WTC11 (cell line): ENCODE measurements at regions not wholly inside any gene's neighbourhood (a gene's known extent, or its start where the extent isn't known, plus 50 kb on each side); places are given as distances from the start of the nearest gene placed in this dataset.
A peak's percentile ranks its signal among the peaks of the same experiment; 100 is the strongest.

Experiments
- ATAC-seq: fragments of 200-7000 bp; cut with Tn5 transposase; 2 replicates; pipeline ENCODE4 v1.10.0; 2021; ENCODE audit warnings: mild to moderate bottlenecking, moderate library complexity
- CTCF ChIA-PET: fragments of 300-600 bp; sonication (Branson Sonifier 250); formaldehyde crosslinking; loops from one replicate; lab custom pipeline; 2021; ENCODE audit warnings: antibody characterized with exemption; lab: Charles Lee
- POLR2A ChIA-PET: fragments of 350-600 bp; sonication (Branson Sonifier 250); formaldehyde crosslinking; loops from one replicate; lab custom pipeline; 2021; ENCODE audit warnings: antibody characterized with exemption; lab: Charles Lee
- DNase-seq: peaks from one replicate; pipeline ENCODE4 v3.0.0; 2021; ENCODE audit warnings: low spot score
- H3K27ac Mint-ChIP-seq: 2 replicates; pipeline ENCODE4 v1.8.0; 2021; ENCODE audit warnings: mixed read lengths
- H3K27me3 Mint-ChIP-seq: 2 replicates; pipeline ENCODE4 v1.8.0; 2021; ENCODE audit warnings: low read depth, mild to moderate bottlenecking, moderate library complexity, mixed read lengths
- H3K36me3 Mint-ChIP-seq: 2 replicates; pipeline ENCODE4 v1.8.0; 2021; ENCODE audit warnings: mixed read lengths
- H3K4me1 Mint-ChIP-seq: 2 replicates; pipeline ENCODE4 v1.8.0; 2022; ENCODE audit warnings: mixed read lengths
- H3K4me3 Mint-ChIP-seq: 2 replicates; pipeline ENCODE4 v1.8.0; 2021; ENCODE audit warnings: mild to moderate bottlenecking, moderate library complexity, mixed read lengths
- H3K9me3 Mint-ChIP-seq: 2 replicates; pipeline ENCODE4 v1.8.0; 2021; ENCODE audit warnings: mixed read lengths
- ATF1 ChIP-seq: sonication (generic); formaldehyde crosslinking; IDR thresholded peaks from 2 replicates; pipeline ENCODE4 v1.8.1; 2023; ENCODE audit warnings: mild to moderate bottlenecking, moderate library complexity, missing genetic modification reagents
- ESRRA ChIP-seq: sonication (generic); formaldehyde crosslinking; IDR thresholded peaks from 2 replicates; pipeline ENCODE4 v1.8.1; 2022; ENCODE audit warnings: mild to moderate bottlenecking, missing genetic modification reagents, borderline replicate concordance
- FOXJ3 ChIP-seq: sonication (generic); formaldehyde crosslinking; IDR thresholded peaks from 2 replicates; pipeline ENCODE4 v1.9.0; 2021; ENCODE audit warnings: missing genetic modification reagents, mild to moderate bottlenecking, borderline replicate concordance
- KAT7 ChIP-seq: sonication (generic); formaldehyde crosslinking; IDR thresholded peaks from 2 replicates; pipeline ENCODE4 v1.8.1; 2023; ENCODE audit warnings: missing genetic modification reagents, mild to moderate bottlenecking, borderline replicate concordance
- MYBL2 ChIP-seq: sonication (generic); formaldehyde crosslinking; IDR thresholded peaks from 2 replicates; pipeline ENCODE4 v1.8.1; 2023; ENCODE audit warnings: mild to moderate bottlenecking, moderate library complexity, missing genetic modification reagents
- NFE2L1 ChIP-seq: sonication (generic); formaldehyde crosslinking; IDR thresholded peaks from 2 replicates; pipeline ENCODE4 v1.8.1; 2023; ENCODE audit warnings: missing genetic modification reagents
- RORB ChIP-seq: fragments of 250-450 bp; sonication (Bioruptor Pico); IDR thresholded peaks from 2 replicates; pipeline ENCODE4 v1.9.0; 2021; ENCODE audit warnings: mild to moderate bottlenecking
- TP53 ChIP-seq: sonication (generic); formaldehyde crosslinking; IDR thresholded peaks from 2 replicates; pipeline ENCODE4 v1.8.1; 2023; ENCODE audit warnings: mild to moderate bottlenecking, missing genetic modification reagents
- ZBTB21 ChIP-seq: sonication (generic); formaldehyde crosslinking; IDR thresholded peaks from 2 replicates; pipeline ENCODE4 v1.8.1; 2023; ENCODE audit warnings: mild to moderate bottlenecking, missing genetic modification reagents, borderline replicate concordance
- ZNF263 ChIP-seq: sonication (generic); formaldehyde crosslinking; IDR thresholded peaks from 2 replicates; pipeline ENCODE4 v1.8.1; 2022; ENCODE audit warnings: low read depth, mild to moderate bottlenecking, moderate library complexity, missing genetic modification reagents
- ZNF317 ChIP-seq: sonication (generic); formaldehyde crosslinking; IDR thresholded peaks from 2 replicates; pipeline ENCODE4 v1.8.1; 2023; ENCODE audit warnings: low read depth, mild to moderate bottlenecking, moderate library complexity, missing genetic modification reagents, borderline replicate concordance
- ZNF416 ChIP-seq: fragments of 250-450 bp; sonication (Bioruptor Pico); IDR thresholded peaks from 2 replicates; pipeline ENCODE4 v1.9.0; 2021; ENCODE audit warnings: mild to moderate bottlenecking, inconsistent platforms
- ZNF671 ChIP-seq: fragments of 250-450 bp; sonication (Bioruptor Pico); IDR thresholded peaks from 2 replicates; pipeline ENCODE4 v1.8.0; 2021; ENCODE audit warnings: mild to moderate bottlenecking
- TF ChIP-seq, protein P1 (sequence below): sonication (generic); formaldehyde crosslinking; IDR thresholded peaks from 2 replicates; pipeline ENCODE4 v1.8.0; 2023; ENCODE audit warnings: missing genetic modification reagents, mild to moderate bottlenecking, borderline replicate concordance
- TF ChIP-seq, protein P2 (sequence below): sonication (generic); formaldehyde crosslinking; IDR thresholded peaks from 2 replicates; pipeline ENCODE4 v1.8.1; 2023; ENCODE audit warnings: mild to moderate bottlenecking, missing genetic modification reagents
- TF ChIP-seq, protein P3 (sequence below): sonication (generic); formaldehyde crosslinking; IDR thresholded peaks from 2 replicates; pipeline ENCODE4 v1.8.1; 2023; ENCODE audit warnings: mild to moderate bottlenecking, moderate library complexity, missing genetic modification reagents
- TF ChIP-seq, protein P4 (sequence below): fragments of 200-600 bp; IDR thresholded peaks from 2 replicates; pipeline ENCODE4 v1.8.0; 2022; ENCODE audit warnings: antibody characterized with exemption
- TF ChIP-seq, protein P5 (sequence below): sonication (generic); formaldehyde crosslinking; IDR thresholded peaks from 2 replicates; pipeline ENCODE4 v1.8.0; 2022; ENCODE audit warnings: mild to moderate bottlenecking, missing genetic modification reagents
- TF ChIP-seq, protein P6 (sequence below): fragments of 250-450 bp; sonication (Bioruptor Pico); IDR thresholded peaks from 2 replicates; pipeline ENCODE4 v1.9.0; 2021; ENCODE audit warnings: mild to moderate bottlenecking

DNA sequence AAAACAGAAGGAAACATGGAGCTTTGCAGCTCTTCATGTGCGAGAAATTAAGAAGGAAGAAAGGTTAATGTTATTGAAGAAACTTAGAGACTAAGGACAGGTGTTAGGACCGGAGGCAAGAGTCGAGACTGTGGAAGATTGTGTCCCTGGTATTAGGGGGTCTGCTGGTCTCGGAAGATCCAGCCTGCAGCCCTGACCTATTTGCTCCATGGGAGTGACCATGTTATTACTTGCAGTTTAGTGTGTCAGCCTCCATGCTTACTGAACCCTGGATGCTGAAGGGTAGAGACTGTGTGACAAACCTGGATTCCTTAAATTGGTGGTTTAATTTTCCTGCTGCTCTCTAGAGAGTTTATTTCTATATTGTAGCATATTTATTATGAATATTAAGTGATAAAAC lies 580.6 kb downstream of the NOVA1 start (continued):
- TF ChIP-seq ZNF416 (CRISPR knock-in tag) = no peak
- TF ChIP-seq, protein P1, sequence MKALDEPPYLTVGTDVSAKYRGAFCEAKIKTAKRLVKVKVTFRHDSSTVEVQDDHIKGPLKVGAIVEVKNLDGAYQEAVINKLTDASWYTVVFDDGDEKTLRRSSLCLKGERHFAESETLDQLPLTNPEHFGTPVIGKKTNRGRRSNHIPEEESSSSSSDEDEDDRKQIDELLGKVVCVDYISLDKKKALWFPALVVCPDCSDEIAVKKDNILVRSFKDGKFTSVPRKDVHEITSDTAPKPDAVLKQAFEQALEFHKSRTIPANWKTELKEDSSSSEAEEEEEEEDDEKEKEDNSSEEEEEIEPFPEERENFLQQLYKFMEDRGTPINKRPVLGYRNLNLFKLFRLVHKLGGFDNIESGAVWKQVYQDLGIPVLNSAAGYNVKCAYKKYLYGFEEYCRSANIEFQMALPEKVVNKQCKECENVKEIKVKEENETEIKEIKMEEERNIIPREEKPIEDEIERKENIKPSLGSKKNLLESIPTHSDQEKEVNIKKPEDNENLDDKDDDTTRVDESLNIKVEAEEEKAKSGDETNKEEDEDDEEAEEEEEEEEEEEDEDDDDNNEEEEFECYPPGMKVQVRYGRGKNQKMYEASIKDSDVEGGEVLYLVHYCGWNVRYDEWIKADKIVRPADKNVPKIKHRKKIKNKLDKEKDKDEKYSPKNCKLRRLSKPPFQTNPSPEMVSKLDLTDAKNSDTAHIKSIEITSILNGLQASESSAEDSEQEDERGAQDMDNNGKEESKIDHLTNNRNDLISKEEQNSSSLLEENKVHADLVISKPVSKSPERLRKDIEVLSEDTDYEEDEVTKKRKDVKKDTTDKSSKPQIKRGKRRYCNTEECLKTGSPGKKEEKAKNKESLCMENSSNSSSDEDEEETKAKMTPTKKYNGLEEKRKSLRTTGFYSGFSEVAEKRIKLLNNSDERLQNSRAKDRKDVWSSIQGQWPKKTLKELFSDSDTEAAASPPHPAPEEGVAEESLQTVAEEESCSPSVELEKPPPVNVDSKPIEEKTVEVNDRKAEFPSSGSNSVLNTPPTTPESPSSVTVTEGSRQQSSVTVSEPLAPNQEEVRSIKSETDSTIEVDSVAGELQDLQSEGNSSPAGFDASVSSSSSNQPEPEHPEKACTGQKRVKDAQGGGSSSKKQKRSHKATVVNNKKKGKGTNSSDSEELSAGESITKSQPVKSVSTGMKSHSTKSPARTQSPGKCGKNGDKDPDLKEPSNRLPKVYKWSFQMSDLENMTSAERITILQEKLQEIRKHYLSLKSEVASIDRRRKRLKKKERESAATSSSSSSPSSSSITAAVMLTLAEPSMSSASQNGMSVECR (CRISPR knock-in tag) = no peak
- no peak for TF ChIP-seq ZNF671
- TF ChIP-seq ZNF263 (CRISPR knock-in tag) = no peak
- no peak for TF ChIP-seq ESRRA
- TF ChIP-seq ZNF317 (CRISPR knock-in tag) = no peak
- no peak for TF ChIP-seq RORB (CRISPR knock-in tag)
- TF ChIP-seq, protein P2, sequence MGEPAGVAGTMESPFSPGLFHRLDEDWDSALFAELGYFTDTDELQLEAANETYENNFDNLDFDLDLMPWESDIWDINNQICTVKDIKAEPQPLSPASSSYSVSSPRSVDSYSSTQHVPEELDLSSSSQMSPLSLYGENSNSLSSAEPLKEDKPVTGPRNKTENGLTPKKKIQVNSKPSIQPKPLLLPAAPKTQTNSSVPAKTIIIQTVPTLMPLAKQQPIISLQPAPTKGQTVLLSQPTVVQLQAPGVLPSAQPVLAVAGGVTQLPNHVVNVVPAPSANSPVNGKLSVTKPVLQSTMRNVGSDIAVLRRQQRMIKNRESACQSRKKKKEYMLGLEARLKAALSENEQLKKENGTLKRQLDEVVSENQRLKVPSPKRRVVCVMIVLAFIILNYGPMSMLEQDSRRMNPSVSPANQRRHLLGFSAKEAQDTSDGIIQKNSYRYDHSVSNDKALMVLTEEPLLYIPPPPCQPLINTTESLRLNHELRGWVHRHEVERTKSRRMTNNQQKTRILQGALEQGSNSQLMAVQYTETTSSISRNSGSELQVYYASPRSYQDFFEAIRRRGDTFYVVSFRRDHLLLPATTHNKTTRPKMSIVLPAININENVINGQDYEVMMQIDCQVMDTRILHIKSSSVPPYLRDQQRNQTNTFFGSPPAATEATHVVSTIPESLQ = no peak
- TF ChIP-seq, protein P3, sequence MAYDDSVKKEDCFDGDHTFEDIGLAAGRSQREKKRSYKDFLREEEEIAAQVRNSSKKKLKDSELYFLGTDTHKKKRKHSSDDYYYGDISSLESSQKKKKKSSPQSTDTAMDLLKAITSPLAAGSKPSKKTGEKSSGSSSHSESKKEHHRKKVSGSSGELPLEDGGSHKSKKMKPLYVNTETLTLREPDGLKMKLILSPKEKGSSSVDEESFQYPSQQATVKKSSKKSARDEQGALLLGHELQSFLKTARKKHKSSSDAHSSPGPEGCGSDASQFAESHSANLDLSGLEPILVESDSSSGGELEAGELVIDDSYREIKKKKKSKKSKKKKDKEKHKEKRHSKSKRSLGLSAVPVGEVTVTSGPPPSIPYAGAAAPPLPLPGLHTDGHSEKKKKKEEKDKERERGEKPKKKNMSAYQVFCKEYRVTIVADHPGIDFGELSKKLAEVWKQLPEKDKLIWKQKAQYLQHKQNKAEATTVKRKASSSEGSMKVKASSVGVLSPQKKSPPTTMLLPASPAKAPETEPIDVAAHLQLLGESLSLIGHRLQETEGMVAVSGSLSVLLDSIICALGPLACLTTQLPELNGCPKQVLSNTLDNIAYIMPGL (CRISPR knock-in tag) = no peak

DNA sequence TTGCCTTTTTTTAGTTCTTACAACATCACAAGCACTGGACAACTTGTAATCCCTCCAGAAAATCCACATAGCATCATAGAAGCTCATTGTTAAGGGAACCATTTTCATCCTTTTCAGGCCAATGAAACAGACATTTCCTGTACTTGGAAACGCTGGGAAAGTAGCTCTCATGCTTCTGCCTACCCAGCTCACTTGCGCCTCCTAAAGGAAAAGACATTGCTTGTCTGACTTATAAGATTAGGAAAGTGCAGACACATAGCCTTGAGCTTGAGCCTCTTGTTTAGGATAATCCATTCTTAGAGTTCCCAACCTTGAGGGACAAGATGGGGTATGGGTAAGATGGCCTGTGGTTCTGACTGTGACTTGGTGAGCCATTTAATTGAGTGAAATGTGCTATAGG lies 589.5 kb downstream of the NOVA1 start:
- TF ChIP-seq, protein P4, sequence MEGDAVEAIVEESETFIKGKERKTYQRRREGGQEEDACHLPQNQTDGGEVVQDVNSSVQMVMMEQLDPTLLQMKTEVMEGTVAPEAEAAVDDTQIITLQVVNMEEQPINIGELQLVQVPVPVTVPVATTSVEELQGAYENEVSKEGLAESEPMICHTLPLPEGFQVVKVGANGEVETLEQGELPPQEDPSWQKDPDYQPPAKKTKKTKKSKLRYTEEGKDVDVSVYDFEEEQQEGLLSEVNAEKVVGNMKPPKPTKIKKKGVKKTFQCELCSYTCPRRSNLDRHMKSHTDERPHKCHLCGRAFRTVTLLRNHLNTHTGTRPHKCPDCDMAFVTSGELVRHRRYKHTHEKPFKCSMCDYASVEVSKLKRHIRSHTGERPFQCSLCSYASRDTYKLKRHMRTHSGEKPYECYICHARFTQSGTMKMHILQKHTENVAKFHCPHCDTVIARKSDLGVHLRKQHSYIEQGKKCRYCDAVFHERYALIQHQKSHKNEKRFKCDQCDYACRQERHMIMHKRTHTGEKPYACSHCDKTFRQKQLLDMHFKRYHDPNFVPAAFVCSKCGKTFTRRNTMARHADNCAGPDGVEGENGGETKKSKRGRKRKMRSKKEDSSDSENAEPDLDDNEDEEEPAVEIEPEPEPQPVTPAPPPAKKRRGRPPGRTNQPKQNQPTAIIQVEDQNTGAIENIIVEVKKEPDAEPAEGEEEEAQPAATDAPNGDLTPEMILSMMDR = peak; percentile 46; the same call in 1 of the 2 replicates
- TF ChIP-seq ATF1 = no peak
- no peaks in the 10 kb centered on the region for H3K27me3 Mint-ChIP-seq
- DNase-seq (peak; percentile 22), ATAC-seq (peak; percentile 90)
- H3K27ac Mint-ChIP-seq = no peak overlapping the region
- H3K36me3 Mint-ChIP-seq = no peaks in the 10 kb centered on the region
- H3K4me1 Mint-ChIP-seq = 0 out of 2 replicates have a peak, but pooled peaks cover 4% of the 10 kb centered on the region
- CTCF ChIA-PET = interaction anchor here (0.6 to 1.8 kb wide), 42 partner anchors 9 to 1056 kb away, joined by 3 to 22 read pairs (median 4); no protein-coding TSS in a partner anchor
- H3K9me3 Mint-ChIP-seq = no peaks in the 10 kb centered on the region
- no peak overlapping the region for H3K4me3 Mint-ChIP-seq
- POLR2A ChIA-PET = no interaction called here

DNA sequence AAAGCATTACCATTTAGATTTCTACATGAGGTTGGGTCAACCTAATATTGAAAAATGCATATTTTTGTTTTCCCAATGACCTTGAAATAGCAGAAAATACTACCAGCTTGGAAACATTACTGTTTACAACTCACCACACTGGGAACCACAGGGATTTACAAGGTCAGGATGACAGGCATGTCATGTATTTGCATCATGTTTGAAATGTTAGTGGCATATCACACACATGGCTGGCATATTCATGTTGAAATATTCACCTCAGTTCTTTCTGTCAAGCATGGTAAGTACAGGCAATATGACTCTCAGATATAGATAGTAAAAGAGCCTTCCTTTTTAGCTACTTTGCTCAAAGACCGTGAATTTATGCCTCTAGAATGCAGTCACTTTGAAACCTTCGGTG lies 593.5 kb downstream of the NOVA1 start:
- H3K9me3 Mint-ChIP-seq = no peaks in the 10 kb centered on the region
- H3K27ac Mint-ChIP-seq = no peak overlapping the region
- TF ChIP-seq, protein P5, sequence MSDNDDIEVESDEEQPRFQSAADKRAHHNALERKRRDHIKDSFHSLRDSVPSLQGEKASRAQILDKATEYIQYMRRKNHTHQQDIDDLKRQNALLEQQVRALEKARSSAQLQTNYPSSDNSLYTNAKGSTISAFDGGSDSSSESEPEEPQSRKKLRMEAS (CRISPR knock-in tag) = no peak
- TF ChIP-seq NFE2L1 (CRISPR knock-in tag) (no peak), MYBL2 (no peak), KAT7 (CRISPR knock-in tag) (no peak), ZBTB21 (CRISPR knock-in tag) (no peak), TP53 (CRISPR knock-in tag) (no peak), FOXJ3 (CRISPR knock-in tag) (no peak)
- TF ChIP-seq, protein P6, sequence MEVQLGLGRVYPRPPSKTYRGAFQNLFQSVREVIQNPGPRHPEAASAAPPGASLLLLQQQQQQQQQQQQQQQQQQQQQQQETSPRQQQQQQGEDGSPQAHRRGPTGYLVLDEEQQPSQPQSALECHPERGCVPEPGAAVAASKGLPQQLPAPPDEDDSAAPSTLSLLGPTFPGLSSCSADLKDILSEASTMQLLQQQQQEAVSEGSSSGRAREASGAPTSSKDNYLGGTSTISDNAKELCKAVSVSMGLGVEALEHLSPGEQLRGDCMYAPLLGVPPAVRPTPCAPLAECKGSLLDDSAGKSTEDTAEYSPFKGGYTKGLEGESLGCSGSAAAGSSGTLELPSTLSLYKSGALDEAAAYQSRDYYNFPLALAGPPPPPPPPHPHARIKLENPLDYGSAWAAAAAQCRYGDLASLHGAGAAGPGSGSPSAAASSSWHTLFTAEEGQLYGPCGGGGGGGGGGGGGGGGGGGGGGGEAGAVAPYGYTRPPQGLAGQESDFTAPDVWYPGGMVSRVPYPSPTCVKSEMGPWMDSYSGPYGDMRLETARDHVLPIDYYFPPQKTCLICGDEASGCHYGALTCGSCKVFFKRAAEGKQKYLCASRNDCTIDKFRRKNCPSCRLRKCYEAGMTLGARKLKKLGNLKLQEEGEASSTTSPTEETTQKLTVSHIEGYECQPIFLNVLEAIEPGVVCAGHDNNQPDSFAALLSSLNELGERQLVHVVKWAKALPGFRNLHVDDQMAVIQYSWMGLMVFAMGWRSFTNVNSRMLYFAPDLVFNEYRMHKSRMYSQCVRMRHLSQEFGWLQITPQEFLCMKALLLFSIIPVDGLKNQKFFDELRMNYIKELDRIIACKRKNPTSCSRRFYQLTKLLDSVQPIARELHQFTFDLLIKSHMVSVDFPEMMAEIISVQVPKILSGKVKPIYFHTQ (CRISPR knock-in tag) = no peak
- TF ChIP-seq, protein P3 (CRISPR knock-in tag) = no peak

More for the DNA sequence above, 593.5 kb downstream of the NOVA1 start:
- no peaks in the 10 kb centered on the region for H3K27me3 Mint-ChIP-seq
- ATAC-seq (no peak), DNase-seq (no peak)
- ChIA-PET POLR2A (no interaction called here), CTCF (no interaction called here)
- no peak overlapping the region for H3K4me3 Mint-ChIP-seq
- H3K36me3 Mint-ChIP-seq = no peaks in the 10 kb centered on the region
- 0 out of 2 replicates have a peak, but pooled peaks cover 2% of the 10 kb centered on the region for H3K4me1 Mint-ChIP-seq
